ENCODE measurements at regions not wholly inside any gene's neighbourhood (a gene's known extent, or its start where the extent isn't known, plus 50 kb on each side); places are given as distances from the start of the nearest gene placed in this dataset.

DNA sequence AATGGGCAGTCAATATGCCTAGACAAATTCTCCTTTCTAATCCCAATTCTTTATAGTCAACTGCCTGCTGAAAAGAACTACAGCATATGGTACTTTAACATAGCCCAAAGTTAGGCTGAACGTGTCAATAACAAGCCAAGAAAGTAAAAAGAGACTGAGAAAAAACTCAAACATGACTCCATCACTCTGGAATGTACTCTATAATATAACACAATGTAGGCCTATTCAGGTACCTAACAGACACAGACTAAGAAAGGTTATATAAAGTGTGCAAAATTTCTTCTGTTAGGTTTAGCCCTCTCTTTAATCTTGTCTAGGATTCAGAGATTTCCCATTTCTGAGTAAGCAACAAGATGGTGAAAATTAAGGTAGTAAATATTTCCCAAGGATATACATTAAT is 209.7 kb upstream of the PRR16 start:
- TF ChIP-seq, protein P1, sequence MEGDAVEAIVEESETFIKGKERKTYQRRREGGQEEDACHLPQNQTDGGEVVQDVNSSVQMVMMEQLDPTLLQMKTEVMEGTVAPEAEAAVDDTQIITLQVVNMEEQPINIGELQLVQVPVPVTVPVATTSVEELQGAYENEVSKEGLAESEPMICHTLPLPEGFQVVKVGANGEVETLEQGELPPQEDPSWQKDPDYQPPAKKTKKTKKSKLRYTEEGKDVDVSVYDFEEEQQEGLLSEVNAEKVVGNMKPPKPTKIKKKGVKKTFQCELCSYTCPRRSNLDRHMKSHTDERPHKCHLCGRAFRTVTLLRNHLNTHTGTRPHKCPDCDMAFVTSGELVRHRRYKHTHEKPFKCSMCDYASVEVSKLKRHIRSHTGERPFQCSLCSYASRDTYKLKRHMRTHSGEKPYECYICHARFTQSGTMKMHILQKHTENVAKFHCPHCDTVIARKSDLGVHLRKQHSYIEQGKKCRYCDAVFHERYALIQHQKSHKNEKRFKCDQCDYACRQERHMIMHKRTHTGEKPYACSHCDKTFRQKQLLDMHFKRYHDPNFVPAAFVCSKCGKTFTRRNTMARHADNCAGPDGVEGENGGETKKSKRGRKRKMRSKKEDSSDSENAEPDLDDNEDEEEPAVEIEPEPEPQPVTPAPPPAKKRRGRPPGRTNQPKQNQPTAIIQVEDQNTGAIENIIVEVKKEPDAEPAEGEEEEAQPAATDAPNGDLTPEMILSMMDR (IDR thresholded peaks at IDR 0.05), result no peak
- TF ChIP-seq POLR2A (IDR thresholded peaks at IDR 0.05), result no peak
